H9 (cell line): ENCODE measurements at regions not wholly inside any gene's neighbourhood (a gene's known extent, or its start where the extent isn't known, plus 50 kb on each side); places are given as distances from the start of the nearest gene placed in this dataset.

Experiments used
- DNase-seq: peaks from one replicate; pipeline ENCODE4 v3.0.0-alpha.2; 2017
- H2AFZ ChIP-seq: one replicate; pipeline ENCODE4 v1.6.1; 2013; ENCODE audit warnings: mild to moderate bottlenecking, low read length, control low read depth, moderate library complexity
- H2AK5ac ChIP-seq: 2 replicates; pipeline ENCODE4 v1.6.1; 2013; ENCODE audit warnings: low read length, control low read depth, mixed read lengths; ENCODE audit not compliant: insufficient read length
- H2BK120ac ChIP-seq: one replicate; pipeline ENCODE4 v1.6.1; 2013; ENCODE audit warnings: low read depth, mild to moderate bottlenecking, low read length, control low read depth, inconsistent platforms; ENCODE audit not compliant: poor library complexity, severe bottlenecking
- H2BK12ac ChIP-seq: 2 replicates; pipeline ENCODE4 v1.6.1; 2013; ENCODE audit warnings: low read length, control low read depth, mixed read lengths, low read depth; ENCODE audit not compliant: insufficient read length
- H2BK15ac ChIP-seq: 2 replicates; pipeline ENCODE4 v1.6.1; 2013; ENCODE audit warnings: low read depth, low read length, control low read depth
- H2BK20ac ChIP-seq: one replicate; pipeline ENCODE4 v1.6.1; 2013; ENCODE audit warnings: low read depth, mild to moderate bottlenecking, low read length, control low read depth, inconsistent platforms; ENCODE audit not compliant: poor library complexity, severe bottlenecking
- H2BK5ac ChIP-seq: 2 replicates; pipeline ENCODE4 v1.6.1; 2013; ENCODE audit warnings: low read length, control low read depth, mixed read lengths; ENCODE audit not compliant: insufficient read length
- H3K14ac ChIP-seq: 2 replicates; pipeline ENCODE4 v1.6.1; 2013; ENCODE audit warnings: low read length, control low read depth; ENCODE audit not compliant: insufficient read depth
- H3K18ac ChIP-seq: 2 replicates; pipeline ENCODE4 v1.6.1; 2013; ENCODE audit warnings: low read depth, mild to moderate bottlenecking, mixed read lengths, low read length, control low read depth; ENCODE audit not compliant: insufficient read length
- H3K23ac ChIP-seq: 2 replicates; pipeline ENCODE4 v1.6.1; 2013; ENCODE audit warnings: low read length, control low read depth, mixed read lengths, low read depth; ENCODE audit not compliant: insufficient read length
- H3K23me2 ChIP-seq: 2 replicates; pipeline ENCODE4 v1.6.1; 2013; ENCODE audit warnings: low read depth, mild to moderate bottlenecking, mixed read lengths, low read length, control low read depth; ENCODE audit not compliant: insufficient read length, poor library complexity, severe bottlenecking
- H3K27ac ChIP-seq: 2 replicates; pipeline ENCODE4 v1.5.1; 2013; ENCODE audit warnings: low read length, control low read depth, mixed read lengths, low read depth; ENCODE audit not compliant: insufficient read length
- H3K27me3 ChIP-seq: 2 replicates; pipeline ENCODE4 v1.6.1; 2013; ENCODE audit warnings: low read length, control low read depth, inconsistent platforms; ENCODE audit not compliant: insufficient read depth
- H3K4ac ChIP-seq: 2 replicates; pipeline ENCODE4 v1.6.1; 2013; ENCODE audit warnings: low read depth, mild to moderate bottlenecking, control low read depth, inconsistent platforms, low read length, moderate library complexity
- H3K4me1 ChIP-seq: 2 replicates; pipeline ENCODE4 v1.6.1; 2013; ENCODE audit warnings: low read length, control low read depth, inconsistent platforms; ENCODE audit not compliant: insufficient read depth
- H3K4me2 ChIP-seq: 2 replicates; pipeline ENCODE4 v1.6.1; 2013; ENCODE audit warnings: low read length, control low read depth, mixed read lengths; ENCODE audit not compliant: insufficient read length, insufficient read depth
- H3K56ac ChIP-seq: 2 replicates; pipeline ENCODE4 v1.6.1; 2013; ENCODE audit warnings: low read depth, mild to moderate bottlenecking, mixed read lengths, low read length, control low read depth; ENCODE audit not compliant: insufficient read length
- H3K79me1 ChIP-seq: 2 replicates; pipeline ENCODE4 v1.6.1; 2013; ENCODE audit warnings: low read depth, mild to moderate bottlenecking, moderate library complexity, low read length, control low read depth, inconsistent platforms; ENCODE audit not compliant: insufficient read depth, poor library complexity, severe bottlenecking
- H3K79me2 ChIP-seq: 2 replicates; pipeline ENCODE4 v1.6.1; 2013; ENCODE audit warnings: low read length, control low read depth, inconsistent platforms; ENCODE audit not compliant: insufficient read depth
- H3K9ac ChIP-seq: 2 replicates; pipeline ENCODE4 v1.6.1; 2013; ENCODE audit warnings: low read length, control low read depth, mixed read lengths; ENCODE audit not compliant: insufficient read length; ENCODE audit errors: extremely low read depth
- H3K9me3 ChIP-seq: one replicate; pipeline ENCODE4 v1.6.1; 2013; ENCODE audit warnings: low read depth, low read length, inconsistent platforms; ENCODE audit not compliant: control insufficient read depth
- H3T11ph ChIP-seq: one replicate; pipeline ENCODE4 v1.6.1; 2013; ENCODE audit warnings: mild to moderate bottlenecking, low read length, control low read depth, inconsistent platforms
- H4K20me1 ChIP-seq: one replicate; pipeline ENCODE4 v1.6.1; 2013; ENCODE audit not compliant: control insufficient read depth, insufficient read length, insufficient read depth
- H4K5ac ChIP-seq: 2 replicates; pipeline ENCODE4 v1.6.1; 2013; ENCODE audit warnings: low read depth, mild to moderate bottlenecking, mixed read lengths, low read length, control low read depth; ENCODE audit not compliant: insufficient read length
- H4K8ac ChIP-seq: replicated peaks from 2 replicates; pipeline ENCODE4 v1.6.1; 2013; ENCODE audit warnings: low read length, control low read depth, mixed read lengths, low read depth; ENCODE audit not compliant: insufficient read length
- H4K91ac ChIP-seq: 2 replicates; pipeline ENCODE4 v1.6.1; 2013; ENCODE audit warnings: low read depth, mild to moderate bottlenecking, moderate library complexity, mixed read lengths, low read length, control low read depth; ENCODE audit not compliant: insufficient read length
- H3K27ac Mint-ChIP-seq, 3 experiments: 2 replicates in 2 of 3; 3 replicates in 1 of 3; pipeline ENCODE4 v1.8.0; 2020 to 2021; ENCODE audit warnings: mixed read lengths in 3 of 3, mild to moderate bottlenecking in 1 of 3, moderate library complexity in 1 of 3
- H3K27me3 Mint-ChIP-seq: 2 replicates; pipeline ENCODE4 v1.8.0; 2021; ENCODE audit warnings: low read depth, mild to moderate bottlenecking, moderate library complexity, mixed read lengths
- H3K36me3 Mint-ChIP-seq, 3 experiments: 2 replicates in 2 of 3; 3 replicates in 1 of 3; pipeline ENCODE4 v1.8.0; 2020 to 2021; ENCODE audit warnings: low read depth in 3 of 3, mixed read lengths in 3 of 3; ENCODE audit not compliant: insufficient read depth in 1 of 3
- H3K4me1 Mint-ChIP-seq, 2 experiments: 2 replicates each; pipeline ENCODE4 v1.8.0; 2020; ENCODE audit warnings: mixed read lengths in 2 of 2
- H3K4me3 Mint-ChIP-seq, 2 experiments: 2 replicates in 1 of 2; 3 replicates in 1 of 2; pipeline ENCODE4 v1.8.0; 2020 to 2021; ENCODE audit warnings: mild to moderate bottlenecking in 2 of 2, mixed read lengths in 2 of 2, moderate library complexity in 1 of 2
- H3K9me3 Mint-ChIP-seq, 2 experiments: 2 replicates in 1 of 2; 3 replicates in 1 of 2; pipeline ENCODE4 v1.8.0; 2020; ENCODE audit warnings: mild to moderate bottlenecking in 2 of 2, mixed read lengths in 2 of 2, moderate library complexity in 1 of 2
- CTCF ChIP-seq: fragments of 200-600 bp; sonication (generic); conservative IDR thresholded peaks from 3 replicates; pipeline ENCODE4 v1.8.0; 2021; ENCODE audit warnings: antibody characterized with exemption, mild to moderate bottlenecking
- WGBS: extraction: QIAGEN DNeasy Blood & Tissue Kit; methylation state at CpG from one replicate; pipeline ENCODE4 v1.1.7; 2013; ENCODE audit warnings: missing lambda C conversion rate, low lambda C conversion rate, mixed read lengths; ENCODE audit not compliant: insufficient read length; ENCODE audit errors: extremely low coverage; 5-methylcytosine and 5-hydroxymethylcytosine counted together

GRCh38 chr3:166837535-166837934 lies 542.6 kb downstream of the ZBBX start:
- peak; percentile 31 for DNase-seq
- no CpG with 5 or more reads among the region's 4 CpGs for WGBS
- TF ChIP-seq CTCF: peak; percentile 80

More at GRCh38 chr3:166837535-166837934, 542.6 kb downstream of the ZBBX start:
- Histone ChIP-seq H4K20me1 (no peaks in the 10 kb centered on the region), H4K8ac (no peak overlapping the region), H3K9ac (no peak overlapping the region), H2BK20ac (no peak overlapping the region), H2BK12ac (no peak overlapping the region), H3K79me2 (no peaks in the 10 kb centered on the region), H3K79me1 (no peaks in the 10 kb centered on the region), H2AFZ (no peak overlapping the region), H3K9me3 (no peaks in the 10 kb centered on the region), H3K56ac (no peak overlapping the region), H2BK15ac (no peak overlapping the region), H3K4me2 (no peak overlapping the region), H4K91ac (no peak overlapping the region), H3K4me1 (no peaks in the 10 kb centered on the region), H3T11ph (no peak overlapping the region), H3K4ac (no peak overlapping the region), H3K23ac (no peak overlapping the region), H3K23me2 (no peaks in the 10 kb centered on the region), H2BK5ac (no peak overlapping the region), H4K5ac (no peak overlapping the region), H2BK120ac (no peak overlapping the region), H3K18ac (no peak overlapping the region), H3K27me3 (no peaks in the 10 kb centered on the region), H3K14ac (no peak overlapping the region), H3K27ac (no peak overlapping the region), H2AK5ac (no peak overlapping the region)
- Mint-ChIP-seq H3K27me3 (no peaks in the 10 kb centered on the region), H3K4me1 (peaks cover 0 to 2% of the 10 kb centered on the region in 2 experiments; a peak in 2 of 4 replicates), H3K27ac (no peak overlapping the region), H3K4me3 (no peak overlapping the region), H3K9me3 (no peaks in the 10 kb centered on the region), H3K36me3 (no peaks in the 10 kb centered on the region)
